Activated CD8-positive, alpha-beta memory T cell treated with anti-CD3 and anti-CD28 coated beads, Interleukin-2, amount 50 U/mL, for 1 hour (primary cell): ENCODE measurements at regions not wholly inside any gene's neighbourhood (a gene's known extent, or its start where the extent isn't known, plus 50 kb on each side); places are given as distances from the start of the nearest gene placed in this dataset.
"Not testable (repeated sequence)": the region's sequence is repeated elsewhere in the genome, so short reads cannot be mapped to it uniquely, and the experiment has no call there.

Experiments used
- DNase-seq: peaks from one replicate; pipeline ENCODE4 v3.0.0-alpha.2; 2020; ENCODE audit errors: extremely low read depth

DNA sequence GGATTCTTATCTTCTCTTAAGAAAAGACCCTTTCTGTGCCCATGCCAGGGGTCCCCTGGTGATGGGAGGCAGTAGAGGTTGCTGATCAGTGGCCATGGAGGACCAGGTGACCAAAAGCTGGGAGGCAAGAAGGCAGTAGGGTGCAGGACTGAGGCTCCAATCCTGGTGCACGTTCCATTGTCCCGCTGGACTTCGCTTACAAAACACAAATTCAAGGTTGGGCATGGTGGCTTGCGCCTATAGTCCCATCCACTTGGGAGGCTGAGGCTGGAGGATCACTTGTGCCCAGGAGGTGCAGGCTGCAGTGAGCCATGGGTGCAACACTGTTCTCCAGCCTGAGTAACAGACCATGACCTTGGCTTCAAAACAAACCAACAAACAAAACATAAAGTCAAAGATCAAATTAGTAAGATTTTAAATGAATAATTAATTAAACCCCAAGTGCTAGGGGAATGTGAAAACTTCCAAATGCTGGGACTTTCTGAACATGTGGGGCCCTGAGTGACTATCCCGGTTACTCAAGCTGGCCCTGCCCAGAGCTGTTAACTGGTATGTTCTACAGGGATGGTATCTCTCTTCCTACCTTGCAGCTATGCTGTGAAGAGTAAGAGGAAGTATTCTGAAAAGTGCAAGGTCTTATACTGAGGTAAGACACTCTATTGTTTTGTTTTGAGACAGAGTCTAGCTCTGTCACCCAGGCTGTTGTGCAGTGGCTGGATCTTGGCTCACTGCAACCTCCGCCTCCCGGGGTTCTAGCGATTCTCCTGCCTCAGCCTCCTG lies 97.6 kb downstream of the LYZL2 start:
- DNase-seq: no peak

DNA sequence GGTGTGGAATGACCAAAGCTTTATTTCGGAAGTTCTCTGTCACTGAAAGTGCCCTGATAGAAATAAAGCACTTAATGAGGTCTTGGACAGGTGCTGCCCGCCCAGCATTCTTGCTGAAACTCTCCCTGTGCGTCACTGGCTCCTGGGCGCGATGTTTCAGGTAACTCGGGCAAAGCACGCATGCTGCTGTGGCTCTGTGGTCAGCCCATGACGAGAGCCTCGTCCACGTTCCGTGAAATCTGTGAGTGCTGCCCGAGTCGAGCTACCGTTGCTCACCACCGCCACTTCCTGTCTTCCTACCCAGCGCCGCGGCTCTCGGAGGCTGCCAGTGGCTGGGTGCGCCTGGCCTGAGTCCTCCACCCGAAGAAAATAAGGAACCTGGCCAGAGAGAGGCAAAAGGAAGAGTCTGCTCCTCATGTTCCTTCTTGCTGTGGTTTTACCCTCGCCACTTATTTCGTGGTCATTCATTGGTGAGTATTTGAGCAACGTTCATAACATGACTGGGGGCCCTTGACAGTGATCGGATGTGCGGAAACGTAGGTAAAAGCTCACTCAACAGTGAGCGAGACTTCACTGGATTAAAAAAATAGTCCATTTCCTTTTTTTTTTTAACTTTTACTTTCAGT lies 95.5 kb downstream of the MAP3K8 start:
- DNase-seq: peak; percentile 57

DNA sequence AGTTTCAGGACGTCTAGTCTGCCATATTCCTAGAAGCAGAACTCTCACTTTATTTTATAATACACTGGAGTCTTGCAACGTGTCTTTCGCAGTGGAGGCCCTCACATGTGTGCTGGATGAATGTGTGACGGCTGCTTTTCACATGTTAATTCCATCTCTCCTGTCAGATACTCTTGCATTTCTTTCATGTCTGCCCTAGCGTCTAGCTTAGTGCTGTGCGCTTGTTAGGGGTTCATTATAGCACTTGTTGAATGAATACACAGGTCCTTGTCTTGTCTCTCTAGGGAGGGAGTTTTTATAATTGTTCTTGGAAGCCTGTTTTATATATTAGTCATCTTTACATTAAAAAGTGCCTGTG lies 94.4 kb downstream of the MAP3K8 start:
- DNase-seq: no peak

DNA sequence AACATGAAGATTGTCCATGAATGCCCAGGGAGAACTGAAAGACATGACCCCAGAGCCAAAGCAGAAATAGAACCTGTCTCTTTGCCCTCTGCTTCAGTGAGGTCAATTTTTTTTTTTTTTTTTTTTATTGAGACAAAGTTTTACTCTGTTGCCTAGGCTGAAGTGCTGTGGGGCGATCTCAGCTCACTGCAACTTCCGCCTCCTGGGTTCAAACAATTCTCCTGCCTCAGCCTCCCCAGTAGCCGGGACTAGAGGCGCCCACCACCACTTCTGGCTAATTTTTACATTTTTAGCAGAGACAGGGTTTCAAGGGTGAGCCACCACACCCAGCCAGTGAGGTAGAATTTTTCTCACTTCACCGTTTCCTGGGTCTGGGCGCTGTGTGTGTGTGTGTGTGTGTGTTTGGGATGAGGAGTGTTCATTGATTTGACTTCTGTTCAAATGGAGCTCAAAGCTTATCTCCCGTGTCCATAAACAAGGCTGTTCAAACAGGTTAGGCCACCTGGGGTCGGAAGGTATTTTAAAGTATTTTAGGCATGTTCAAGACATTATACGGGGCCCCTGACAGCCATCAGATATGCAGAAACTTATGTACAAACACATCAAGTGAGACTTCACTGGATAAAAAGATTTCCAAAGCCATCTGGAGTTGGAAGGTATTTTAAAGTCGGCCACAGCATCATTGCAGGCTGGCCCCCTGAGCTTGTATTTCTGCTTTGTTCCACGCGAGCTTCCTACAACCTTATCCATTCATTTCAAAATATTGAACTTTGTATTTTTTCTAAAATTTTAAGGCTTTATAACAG lies 93.8 kb downstream of the MAP3K8 start:
- no peak for DNase-seq

DNA sequence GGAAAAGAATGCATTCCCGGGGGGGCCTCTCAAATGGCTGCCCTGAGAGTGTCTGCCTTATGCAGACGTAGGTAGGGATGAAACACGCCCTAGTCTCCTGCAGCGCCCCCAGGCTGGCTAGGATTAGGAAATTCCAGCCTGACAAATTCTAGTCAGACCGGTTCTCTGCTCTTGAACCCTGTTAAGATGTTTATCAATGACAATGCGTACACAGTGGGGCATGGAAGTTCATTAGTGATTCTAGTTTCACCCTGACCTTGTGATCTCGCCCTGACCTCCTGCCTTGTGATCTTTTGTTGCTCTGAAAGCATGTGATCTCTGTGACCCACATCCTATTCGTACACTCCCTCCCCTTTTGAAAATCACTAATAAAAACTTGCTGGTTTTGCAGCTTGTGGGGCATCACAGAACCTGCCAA lies 88.7 kb downstream of the MAP3K8 start:
- DNase-seq: not testable (repeated sequence)

DNA sequence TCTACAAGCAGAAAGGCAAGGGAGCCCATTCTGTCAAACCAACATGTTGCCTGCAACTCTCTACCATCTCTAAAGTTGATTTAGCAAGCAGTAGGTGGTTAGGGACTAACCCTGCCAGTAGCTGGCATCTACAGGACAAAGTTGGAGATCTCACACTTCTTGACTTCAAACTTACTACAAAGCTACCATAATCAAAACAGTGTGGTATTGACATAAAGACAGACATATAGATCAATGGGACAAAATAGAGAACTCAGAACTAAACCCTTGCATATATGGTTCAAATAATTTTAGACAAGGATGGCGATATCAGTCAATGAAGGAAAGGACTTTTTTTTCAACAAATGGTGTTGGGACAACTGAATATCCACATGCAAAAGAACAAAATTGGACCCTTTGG lies 84.9 kb downstream of the MAP3K8 start:
- DNase-seq: no peak
